Muscle layer of colon (tissue), 2 donors: ENCODE measurements at regions not wholly inside any gene's neighbourhood (a gene's known extent, or its start where the extent isn't known, plus 50 kb on each side); places are given as distances from the start of the nearest gene placed in this dataset.

Experiments used
- H3K27ac ChIP-seq: one replicate; pipeline ENCODE4 v1.7.0; 2013; ENCODE audit warnings: low read depth, mild to moderate bottlenecking, low read length, moderate library complexity
- H3K27me3 ChIP-seq, 2 donors: one replicate each; pipeline ENCODE4 v1.7.0; 2013; ENCODE audit warnings: low read length in 2 of 2, mild to moderate bottlenecking in 2 of 2; ENCODE audit not compliant: insufficient read depth in 2 of 2, control insufficient read depth in 1 of 2
- H3K36me3 ChIP-seq: one replicate; pipeline ENCODE4 v1.7.0; 2013; ENCODE audit warnings: mild to moderate bottlenecking, low read length; ENCODE audit not compliant: insufficient read depth
- H3K4me1 ChIP-seq: one replicate; pipeline ENCODE4 v1.7.0; 2013; ENCODE audit warnings: mild to moderate bottlenecking, low read length; ENCODE audit not compliant: insufficient read depth
- H3K4me3 ChIP-seq, 2 donors: one replicate each; pipeline ENCODE4 v1.7.0; 2013; ENCODE audit warnings: low read length in 2 of 2, low read depth in 1 of 2, mild to moderate bottlenecking in 1 of 2, moderate library complexity in 1 of 2
- H3K9ac ChIP-seq: one replicate; pipeline ENCODE4 v1.7.0; 2013; ENCODE audit warnings: low read length
- H3K9me3 ChIP-seq: one replicate; pipeline ENCODE4 v1.7.0; 2013; ENCODE audit warnings: mild to moderate bottlenecking, low read length
- donor health status: abdominal sarcoma.
- donor health status: Adenocarcinoma of cecum.

DNA sequence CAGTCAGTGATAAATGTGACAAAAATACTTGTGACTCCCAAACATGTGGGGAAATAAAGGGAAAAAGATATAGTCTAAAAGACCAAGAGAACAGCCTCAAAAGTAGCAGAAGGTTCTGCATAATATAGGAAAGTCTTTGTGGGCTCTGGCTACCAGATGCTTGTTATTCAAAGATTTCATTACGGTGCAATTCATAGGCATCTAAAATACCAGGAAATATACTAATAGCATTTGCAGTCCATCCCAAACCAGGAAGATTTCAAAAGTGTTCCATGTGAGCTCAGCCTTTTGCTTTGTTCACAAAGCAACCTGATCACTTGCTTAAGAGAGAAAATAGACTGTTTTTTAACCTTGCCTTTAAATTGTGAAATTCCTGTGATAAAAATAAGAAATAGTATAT lies 506.7 kb upstream of the MARCKS start:
- Histone ChIP-seq H3K9me3 (no peaks in the 10 kb centered on the region), H3K9ac (no peak overlapping the region), H3K27ac (no peak overlapping the region), H3K36me3 (no peaks in the 10 kb centered on the region), H3K4me3 (no peak overlapping the region), H3K27me3 (no peaks in the 10 kb centered on the region), H3K4me1 (no peaks in the 10 kb centered on the region)

- Histone ChIP-seq H3K4me3 (no peak overlapping the region), H3K9me3 (no peaks in the 10 kb centered on the region), H3K9ac (no peak overlapping the region), H3K36me3 (no peaks in the 10 kb centered on the region), H3K4me1 (no peaks in the 10 kb centered on the region), H3K27me3 (no peaks in the 10 kb centered on the region), H3K27ac (no peak overlapping the region)
Observed at GRCh38 chr6:113351173-113351834, 505.8 kb upstream of the MARCKS start.

DNA sequence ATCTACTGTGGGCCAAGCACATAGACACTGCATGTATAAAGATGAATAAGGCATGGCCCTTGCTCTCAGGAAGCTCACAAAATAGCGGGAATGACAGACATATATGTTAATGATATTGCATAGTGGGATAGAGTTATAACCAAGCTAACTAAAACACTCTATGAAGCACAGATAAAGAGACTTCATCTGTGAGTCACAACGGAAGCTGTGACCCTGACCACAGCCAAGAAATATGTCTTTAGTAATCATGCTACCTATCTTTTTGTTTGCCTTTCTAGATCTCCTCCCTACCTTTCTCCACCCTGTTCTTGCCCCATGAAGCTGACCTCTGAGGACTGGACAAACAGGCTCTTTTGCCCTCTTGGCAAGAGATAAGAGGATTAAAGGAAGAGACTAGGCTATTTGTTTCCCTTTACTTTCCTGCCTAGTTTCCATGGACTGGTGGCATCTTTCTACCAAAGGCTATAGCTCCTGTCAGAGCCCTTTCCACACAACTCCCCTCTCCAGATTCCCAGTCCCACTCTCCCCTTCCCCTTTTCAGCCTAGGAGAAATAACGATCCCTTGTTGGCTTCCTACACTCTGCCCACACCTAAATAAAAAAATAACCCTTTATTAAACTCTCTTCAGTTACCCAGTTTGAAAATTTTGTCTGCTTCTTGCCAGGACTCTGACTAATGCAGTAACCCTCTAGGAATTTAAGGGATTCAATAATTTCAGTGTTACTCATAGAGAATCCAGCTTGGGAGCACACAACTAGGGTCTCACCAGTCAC lies 504.9 kb upstream of the MARCKS start:
- no peaks in the 10 kb centered on the region for H3K4me1 ChIP-seq
- no peak overlapping the region for H3K27ac ChIP-seq
- no peak overlapping the region for H3K9ac ChIP-seq

DNA sequence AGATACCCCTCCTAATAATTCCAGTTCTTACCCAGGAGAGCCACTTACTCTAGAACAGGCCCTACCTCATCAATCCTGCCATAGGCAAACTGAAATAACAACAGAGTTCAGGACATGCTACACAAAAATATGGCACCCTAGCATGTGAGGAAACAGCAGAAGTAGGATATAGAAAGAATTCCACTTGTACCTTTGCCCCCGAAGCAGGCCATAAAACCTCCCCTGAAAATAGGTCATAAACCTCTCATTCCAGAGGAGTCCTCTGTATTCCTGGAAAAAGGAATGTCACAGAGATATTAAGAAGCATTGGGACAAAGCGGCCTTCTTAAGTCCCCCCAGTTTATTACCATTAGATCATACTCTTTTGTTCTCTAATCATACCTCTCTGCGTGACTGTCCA lies 504.3 kb upstream of the MARCKS start:
- Histone ChIP-seq H3K9me3 (no peaks in the 10 kb centered on the region), H3K27ac (no peak overlapping the region), H3K27me3 (no peaks in the 10 kb centered on the region)

More for the DNA sequence above, 504.9 kb upstream of the MARCKS start:
- H3K36me3 ChIP-seq = no peaks in the 10 kb centered on the region
- H3K27me3 ChIP-seq = no peaks in the 10 kb centered on the region
- no peaks in the 10 kb centered on the region for H3K9me3 ChIP-seq
- H3K4me3 ChIP-seq = no peak overlapping the region

GRCh38 chr6:113353392-113353791 lies 503.8 kb upstream of the MARCKS start:
- Histone ChIP-seq H3K36me3 (no peaks in the 10 kb centered on the region), H3K4me3 (no peak overlapping the region), H3K27me3 (no peaks in the 10 kb centered on the region), H3K27ac (no peak overlapping the region), H3K4me1 (no peaks in the 10 kb centered on the region), H3K9me3 (no peaks in the 10 kb centered on the region), H3K9ac (no peak overlapping the region)

More for the DNA sequence above, 504.3 kb upstream of the MARCKS start:
- Histone ChIP-seq H3K9ac (no peak overlapping the region), H3K4me3 (no peak overlapping the region), H3K36me3 (no peaks in the 10 kb centered on the region), H3K4me1 (no peaks in the 10 kb centered on the region)

DNA sequence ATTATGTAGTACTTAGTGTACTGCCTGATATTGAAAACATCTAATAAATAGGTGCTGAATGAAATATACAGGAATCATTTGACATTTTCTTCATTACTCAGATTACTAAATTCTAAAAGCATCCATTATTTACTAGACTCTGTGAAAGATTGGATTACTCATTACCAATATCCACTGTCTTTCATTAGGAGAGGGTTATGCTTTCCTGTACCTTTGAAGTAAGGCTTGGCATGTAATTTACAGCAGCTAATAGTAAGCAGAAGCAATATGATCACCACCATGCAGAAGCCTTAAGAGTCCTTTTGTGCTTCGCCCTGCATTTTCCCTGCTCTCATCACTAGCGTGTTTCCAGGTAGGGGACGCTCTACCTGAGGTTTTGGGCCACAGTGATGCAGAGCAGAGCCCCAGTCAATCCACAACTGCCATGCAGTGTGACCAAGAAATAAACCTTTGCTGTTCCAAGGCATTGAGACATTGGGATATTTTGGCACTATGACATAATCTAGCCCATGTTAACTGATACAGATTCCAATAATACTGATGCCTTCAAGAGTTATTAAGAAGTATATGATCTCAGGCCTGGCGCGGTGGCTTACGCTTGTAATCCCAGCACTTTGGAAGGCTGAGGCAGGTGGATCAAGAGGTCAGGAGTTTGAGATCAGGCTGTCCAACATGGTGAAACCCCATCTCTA lies 502.8 kb upstream of the MARCKS start:
- no peak overlapping the region for H3K4me3 ChIP-seq
- H3K27me3 ChIP-seq = no peaks in the 10 kb centered on the region
- no peaks in the 10 kb centered on the region for H3K4me1 ChIP-seq
- H3K27ac ChIP-seq = no peak overlapping the region
- H3K9me3 ChIP-seq = no peaks in the 10 kb centered on the region
- no peak overlapping the region for H3K9ac ChIP-seq
- H3K36me3 ChIP-seq = no peaks in the 10 kb centered on the region

DNA sequence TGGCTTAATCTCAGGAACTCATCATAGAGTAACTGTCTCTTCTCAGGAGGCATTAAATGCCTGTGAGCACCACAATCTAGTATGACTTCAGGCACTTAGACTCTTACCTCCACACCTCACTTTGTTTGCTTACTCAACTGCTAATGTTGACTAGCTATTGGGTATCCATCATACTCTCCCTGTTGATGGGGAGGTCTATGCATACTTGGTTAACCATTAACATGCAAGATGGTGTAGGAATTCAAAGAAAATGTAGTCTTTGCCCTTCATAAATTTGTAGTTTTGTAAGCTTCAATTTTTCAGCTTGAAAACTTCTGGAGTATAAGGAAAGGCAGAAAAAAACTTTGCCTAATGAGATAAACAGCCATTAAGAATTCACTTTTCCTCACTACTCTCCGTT lies 501.0 kb upstream of the MARCKS start:
- no peak overlapping the region for H3K27ac ChIP-seq
- no peaks in the 10 kb centered on the region for H3K36me3 ChIP-seq
- no peak overlapping the region for H3K9ac ChIP-seq
- H3K4me1 ChIP-seq = no peaks in the 10 kb centered on the region
- no peaks in the 10 kb centered on the region for H3K9me3 ChIP-seq
- no peak overlapping the region for H3K4me3 ChIP-seq
- H3K27me3 ChIP-seq = no peaks in the 10 kb centered on the region

- H3K9ac ChIP-seq = no peak overlapping the region
- no peaks in the 10 kb centered on the region for H3K27me3 ChIP-seq
- H3K4me1 ChIP-seq = no peaks in the 10 kb centered on the region
- H3K4me3 ChIP-seq = no peak overlapping the region
- H3K9me3 ChIP-seq = no peaks in the 10 kb centered on the region
- no peak overlapping the region for H3K27ac ChIP-seq
- H3K36me3 ChIP-seq = no peaks in the 10 kb centered on the region
Observed at GRCh38 chr6:113357041-113357440, 500.1 kb upstream of the MARCKS start.

DNA sequence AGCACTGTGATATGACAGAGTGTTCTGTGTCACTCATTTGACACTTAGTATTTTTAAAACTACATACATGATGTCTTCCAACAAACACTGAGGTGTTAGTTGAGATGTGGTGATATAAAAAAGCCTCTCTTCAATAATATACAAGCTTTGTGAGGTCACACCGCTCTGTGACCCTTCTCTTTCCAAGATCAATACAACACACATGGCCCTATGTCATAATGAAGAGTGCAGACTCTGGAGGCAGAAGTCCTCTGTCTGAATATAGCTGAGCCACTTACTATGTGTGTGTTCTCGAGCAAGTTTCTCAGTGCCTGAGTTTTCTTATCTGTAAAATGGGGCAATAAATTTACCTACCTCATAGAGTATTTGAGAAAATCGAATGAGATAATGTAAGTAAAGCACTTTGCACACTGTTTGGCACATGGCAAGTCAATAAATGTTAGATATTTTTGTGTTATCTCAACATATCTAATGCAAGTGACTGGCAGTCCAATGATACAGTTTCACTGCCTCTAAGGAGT lies 499.0 kb upstream of the MARCKS start:
- H3K27ac ChIP-seq = no peak overlapping the region
- H3K9me3 ChIP-seq = no peaks in the 10 kb centered on the region
- no peaks in the 10 kb centered on the region for H3K4me1 ChIP-seq
- H3K36me3 ChIP-seq = no peaks in the 10 kb centered on the region
- no peak overlapping the region for H3K4me3 ChIP-seq
- no peak overlapping the region for H3K9ac ChIP-seq
- H3K27me3 ChIP-seq = no peaks in the 10 kb centered on the region

GRCh38 chr6:113359155-113360140 lies 497.7 kb upstream of the MARCKS start:
- Histone ChIP-seq H3K27me3 (no peaks in the 10 kb centered on the region), H3K9me3 (no peaks in the 10 kb centered on the region), H3K36me3 (no peaks in the 10 kb centered on the region), H3K27ac (no peak overlapping the region), H3K4me3 (no peak overlapping the region), H3K9ac (no peak overlapping the region), H3K4me1 (no peaks in the 10 kb centered on the region)
